Kidney (tissue), 13 donors: ENCODE measurements at regions not wholly inside any gene's neighbourhood (a gene's known extent, or its start where the extent isn't known, plus 50 kb on each side); places are given as distances from the start of the nearest gene placed in this dataset.

ENCODE experiments used
- DNase-seq, 5 donors: peaks; one replicate each; pipeline ENCODE4 v3.0.0-alpha.2; 2013 to 2020
- FAIRE-seq: peaks from 2 replicates; lab custom pipeline; 2012; peaks lifted over from hg19 to GRCh38; lab: Jason Lieb, UNC
- H3K27ac ChIP-seq, 2 donors: one replicate each; pipeline ENCODE4 v1.7.0; 2013; ENCODE audit warnings: low read depth in 2 of 2, low read length in 2 of 2, inconsistent platforms in 1 of 2
- H3K27me3 ChIP-seq: one replicate; pipeline ENCODE4 v1.7.1; 2013; ENCODE audit warnings: low read length, inconsistent platforms; ENCODE audit not compliant: control insufficient read depth, insufficient read depth
- H3K36me3 ChIP-seq, 3 donors: one replicate each; pipeline versions ENCODE4 v1.7.0 to v1.7.1; 2013; ENCODE audit warnings: low read length in 3 of 3, control low read depth in 1 of 3, inconsistent platforms in 1 of 3; ENCODE audit not compliant: insufficient read depth in 3 of 3, control insufficient read depth in 2 of 3
- H3K4me1 ChIP-seq, 3 donors: one replicate each; pipeline versions ENCODE4 v1.7.0 to v1.7.1; 2013; ENCODE audit warnings: low read length in 3 of 3, inconsistent platforms in 1 of 3, low read depth in 1 of 3; ENCODE audit not compliant: control insufficient read depth in 2 of 3, insufficient read depth in 2 of 3
- H3K4me3 ChIP-seq, 3 donors: one replicate each; pipeline versions ENCODE4 v1.7.0 to v1.8.1; 2013; ENCODE audit warnings: low read length in 3 of 3, control low read depth in 1 of 3, inconsistent platforms in 1 of 3
- H3K9ac ChIP-seq, 3 donors: one replicate each; pipeline versions ENCODE4 v1.7.0 to v1.7.1; 2013; ENCODE audit warnings: low read length in 3 of 3, control low read depth in 1 of 3, inconsistent platforms in 1 of 3
- H3K9me3 ChIP-seq, 3 donors: one replicate each; pipeline versions ENCODE4 v1.7.0 to v1.7.1; 2013; ENCODE audit warnings: low read length in 3 of 3, control low read depth in 1 of 3, inconsistent platforms in 1 of 3; ENCODE audit not compliant: control insufficient read depth in 2 of 3, insufficient read depth in 1 of 3
- CTCF ChIP-seq: IDR thresholded peaks from 3 replicates; pipeline ENCODE4 v1.5.1; 2012; ENCODE audit warnings: mild to moderate bottlenecking, moderate library complexity, borderline replicate concordance; ENCODE audit not compliant: insufficient read depth; ENCODE audit errors: extremely low read depth
- intact Hi-C: fragments of 100-400 bp; cut with DNase I; formaldehyde crosslinking; loops from one replicate; pipeline ENCODE4 v1.11.1; 2022
- donor health status: control.
- donor health status: control.
- donor health status: control.
- donor health status: control.
- donor health status: control.
- donor health status: DM: yes; HTN: yes; CAD: no.
- donor health status: Normal renal cell carcinoma (clear cell type).

DNA sequence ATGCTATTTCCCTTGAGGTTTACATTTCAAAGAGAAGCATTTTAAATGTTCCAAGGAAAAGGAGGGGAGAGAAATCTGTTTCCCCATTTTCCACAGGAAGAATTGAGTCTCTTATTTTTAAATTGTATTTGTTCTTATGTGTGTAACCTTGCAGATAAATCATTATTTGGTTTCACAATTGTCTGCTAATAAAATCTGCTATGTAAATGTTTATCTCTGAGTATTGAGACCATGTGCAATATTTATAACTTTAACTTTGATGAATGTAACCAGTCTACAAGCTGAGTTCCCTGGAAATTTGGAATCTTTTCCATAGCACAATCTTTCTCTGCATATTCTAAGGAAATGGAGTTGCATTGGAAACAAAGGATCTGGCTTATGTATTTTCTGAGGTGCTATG lies 209.6 kb downstream of the PTBP2 start:
- H3K4me3 ChIP-seq, result no peak overlapping the region
- FAIRE-seq, result no peak
- intact Hi-C loops, result no loop called here

DNA sequence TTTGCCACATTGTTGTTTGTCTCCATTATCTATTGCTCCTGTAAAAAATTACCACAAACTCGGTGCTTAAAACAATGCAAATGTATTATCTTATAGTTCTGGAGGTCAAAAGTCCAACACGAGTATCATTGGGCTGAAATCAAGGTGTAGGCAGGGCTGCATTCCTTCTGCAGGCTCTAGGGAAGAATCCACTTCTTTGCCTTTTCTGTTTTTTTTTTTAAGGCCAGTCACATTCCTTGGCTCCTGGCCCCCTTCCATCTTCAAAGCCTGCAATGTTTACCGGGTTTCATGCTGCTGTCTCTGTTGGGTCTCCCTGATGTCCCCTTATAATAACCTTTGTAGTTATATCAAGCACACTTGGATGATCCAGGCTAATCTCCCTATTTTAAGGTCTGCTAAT lies 212.7 kb downstream of the PTBP2 start:
- no peak overlapping the region for H3K4me3 ChIP-seq
- DNase-seq, result no peak
- TF ChIP-seq CTCF, result no peak
- H3K4me1 ChIP-seq, result no peaks in the 10 kb centered on the region
- FAIRE-seq, result no peak
- no peaks in the 10 kb centered on the region for H3K36me3 ChIP-seq
- no peak overlapping the region for H3K27ac ChIP-seq
- intact Hi-C loops, result no loop called here
- no peak overlapping the region for H3K9ac ChIP-seq
- H3K27me3 ChIP-seq, result no peaks in the 10 kb centered on the region
- no peaks in the 10 kb centered on the region for H3K9me3 ChIP-seq

More for the DNA sequence above, 209.6 kb downstream of the PTBP2 start:
- no peak for DNase-seq
- H3K27me3 ChIP-seq, result no peaks in the 10 kb centered on the region
- no peak overlapping the region for H3K27ac ChIP-seq
- no peaks in the 10 kb centered on the region for H3K9me3 ChIP-seq
- no peaks in the 10 kb centered on the region for H3K4me1 ChIP-seq
- no peak for TF ChIP-seq CTCF
- no peak overlapping the region for H3K9ac ChIP-seq
- H3K36me3 ChIP-seq, result no peaks in the 10 kb centered on the region

DNA sequence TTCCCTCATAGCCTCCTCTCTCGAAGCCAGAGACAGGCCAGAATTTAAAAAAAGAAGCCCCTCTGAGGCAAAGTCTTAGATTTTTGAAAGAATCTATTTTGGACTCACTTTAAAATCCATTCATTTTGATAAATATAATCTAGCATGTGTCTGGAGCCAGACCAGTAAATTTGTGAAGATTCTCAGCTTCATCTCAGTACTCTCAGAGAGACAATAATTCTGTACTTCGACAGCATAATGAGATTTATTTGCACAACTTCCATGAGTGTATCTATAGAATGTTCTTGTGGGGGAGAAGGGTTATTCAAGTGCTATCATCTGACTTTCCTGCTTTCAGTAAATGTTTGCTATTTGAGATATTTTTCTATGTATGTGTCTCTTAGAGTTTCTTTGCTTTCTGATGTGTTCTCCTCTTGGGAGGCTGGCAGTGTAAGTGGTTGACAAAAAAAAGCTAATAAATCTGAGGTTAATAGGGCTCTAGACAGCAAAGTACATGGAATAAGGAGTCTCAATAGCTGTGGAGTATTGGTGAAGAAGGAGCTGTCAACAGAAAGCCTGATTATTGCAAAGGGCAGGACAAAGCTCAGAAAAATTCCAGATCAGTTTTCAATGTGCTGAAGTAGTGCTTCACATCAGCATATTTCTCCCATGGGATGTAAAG lies 223.0 kb downstream of the PTBP2 start:
- DNase-seq (peak in 1 of 5 donors; percentile 15), FAIRE-seq (no peak)
- Histone ChIP-seq H3K9ac (no peak overlapping the region), H3K27ac (no peak overlapping the region), H3K4me3 (no peak overlapping the region), H3K36me3 (no peaks in the 10 kb centered on the region), H3K4me1 (no peaks in the 10 kb centered on the region), H3K27me3 (no peaks in the 10 kb centered on the region), H3K9me3 (no peaks in the 10 kb centered on the region)
- TF ChIP-seq CTCF, result no peak
- intact Hi-C loops, result no loop called here

- Histone ChIP-seq H3K27ac (no peak overlapping the region), H3K36me3 (no peaks in the 10 kb centered on the region), H3K9ac (no peak overlapping the region), H3K4me1 (no peaks in the 10 kb centered on the region), H3K4me3 (no peak overlapping the region), H3K9me3 (no peaks in the 10 kb centered on the region), H3K27me3 (no peaks in the 10 kb centered on the region)
- DNase-seq (no peak), FAIRE-seq (no peak)
- intact Hi-C loops, result no loop called here
- no peak for TF ChIP-seq CTCF
Observed at GRCh38 chr1:96945509-96946084, 224.0 kb downstream of the PTBP2 start.
